ENCODE measurements at regions not wholly inside any gene's neighbourhood (a gene's known extent, or its start where the extent isn't known, plus 50 kb on each side); places are given as distances from the start of the nearest gene placed in this dataset.
"Not testable (repeated sequence)": the region's sequence is repeated elsewhere in the genome, so short reads cannot be mapped to it uniquely, and the experiment has no call there.

- no peak for DNase-seq (ENCODE audit: low read depth in 3 of 3, low spot score in 2 of 3)
These were observed 284.9 kb downstream of the OTUD1 start for GRCh38 chr10:23723796-23724195.

GRCh38 chr10:23725548-23725947 lies 286.7 kb downstream of the OTUD1 start:
- no peak for DNase-seq (ENCODE audit: low read depth in 3 of 3, low spot score in 2 of 3)

- DNase-seq (ENCODE audit: low read depth in 3 of 3, low spot score in 2 of 3): no peak
These were observed 303.5 kb downstream of the OTUD1 start for GRCh38 chr10:23742368-23742767.

GRCh38 chr10:23742807-23743206 lies 303.9 kb downstream of the OTUD1 start:
- DNase-seq (ENCODE audit: low read depth in 3 of 3, low spot score in 2 of 3): no peak

- no peak for DNase-seq (ENCODE audit: low read depth in 3 of 3, low spot score in 2 of 3)
These were observed 315.3 kb downstream of the OTUD1 start for GRCh38 chr10:23754179-23754578.

GRCh38 chr10:23754941-23755340 lies 316.1 kb downstream of the OTUD1 start:
- DNase-seq (ENCODE audit: low read depth in 3 of 3, low spot score in 2 of 3): no peak

GRCh38 chr10:23755556-23755955 lies 316.7 kb downstream of the OTUD1 start:
- DNase-seq (ENCODE audit: low read depth in 3 of 3, low spot score in 2 of 3): peak in 2 of 3 donors; percentile 9 to 18

GRCh38 chr10:23768281-23768680 lies 329.4 kb downstream of the OTUD1 start:
- DNase-seq (ENCODE audit: low read depth in 3 of 3, low spot score in 2 of 3): no peak

- no peak for DNase-seq (ENCODE audit: low read depth in 3 of 3, low spot score in 2 of 3)
These were observed 338.3 kb downstream of the OTUD1 start for GRCh38 chr10:23777153-23777552.

- no peak for DNase-seq (ENCODE audit: low read depth in 3 of 3, low spot score in 2 of 3)
These were observed 340.4 kb downstream of the OTUD1 start for GRCh38 chr10:23779301-23779700.

- DNase-seq (ENCODE audit: low read depth in 3 of 3, low spot score in 2 of 3): no peak
These were observed 341.5 kb downstream of the OTUD1 start for GRCh38 chr10:23780331-23780730.

GRCh38 chr10:23786594-23786993 lies 347.7 kb downstream of the OTUD1 start:
- DNase-seq (ENCODE audit: low read depth in 3 of 3, low spot score in 2 of 3): no peak

GRCh38 chr10:23793577-23793976 lies 354.7 kb downstream of the OTUD1 start:
- no peak for DNase-seq (ENCODE audit: low read depth in 3 of 3, low spot score in 2 of 3)

- DNase-seq (ENCODE audit: low read depth in 3 of 3, low spot score in 2 of 3): not testable (repeated sequence)
These were observed 358.6 kb downstream of the OTUD1 start for GRCh38 chr10:23797452-23797851.

- no peak for DNase-seq (ENCODE audit: low read depth in 3 of 3, low spot score in 2 of 3)
These were observed 365.2 kb downstream of the OTUD1 start for GRCh38 chr10:23804125-23804524.

GRCh38 chr10:23813687-23814086 lies 374.8 kb downstream of the OTUD1 start:
- no peak for DNase-seq (ENCODE audit: low read depth in 3 of 3, low spot score in 2 of 3)

GRCh38 chr10:23818484-23818883 lies 379.6 kb downstream of the OTUD1 start:
- no peak for DNase-seq (ENCODE audit: low read depth in 3 of 3, low spot score in 2 of 3)

- DNase-seq (ENCODE audit: low read depth in 3 of 3, low spot score in 2 of 3): no peak
These were observed 381.9 kb downstream of the OTUD1 start for GRCh38 chr10:23820792-23821191.

- no peak for DNase-seq (ENCODE audit: low read depth in 3 of 3, low spot score in 2 of 3)
These were observed 384.1 kb upstream of the KIAA1217 start for GRCh38 chr10:23824822-23825221.

- DNase-seq (ENCODE audit: low read depth in 3 of 3, low spot score in 2 of 3): peak in 2 of 3 donors; percentile 57 to 68
These were observed 382.5 kb upstream of the KIAA1217 start for GRCh38 chr10:23826421-23826820.

GRCh38 chr10:23829556-23829955 lies 379.4 kb upstream of the KIAA1217 start:
- DNase-seq (ENCODE audit: low read depth in 3 of 3, low spot score in 2 of 3): no peak

GRCh38 chr10:23834091-23834490 lies 374.8 kb upstream of the KIAA1217 start:
- DNase-seq (ENCODE audit: low read depth in 3 of 3, low spot score in 2 of 3): no peak

GRCh38 chr10:23850631-23851030 lies 358.3 kb upstream of the KIAA1217 start:
- no peak for DNase-seq (ENCODE audit: low read depth in 3 of 3, low spot score in 2 of 3)

- DNase-seq (ENCODE audit: low read depth in 3 of 3, low spot score in 2 of 3): peak in 1 of 3 donors; percentile 65
These were observed 349.3 kb upstream of the KIAA1217 start for GRCh38 chr10:23859598-23859997.
